Spleen (tissue), 11 donors: ENCODE measurements at regions not wholly inside any gene's neighbourhood (a gene's known extent, or its start where the extent isn't known, plus 50 kb on each side); places are given as distances from the start of the nearest gene placed in this dataset.

Source experiments
- DNase-seq: peaks from one replicate; pipeline ENCODE4 v3.0.0-alpha.2; 2020
- H3K27ac ChIP-seq, 8 donors: fragments of 200-600 bp; sonication (generic) in 7 of 8; 1 replicate in 4 of 8; 2 replicates in 4 of 8; pipeline versions ENCODE4 v1.5.0 to v1.8.0; 2016 to 2021; ENCODE audit warnings: inconsistent platforms in 4 of 8, mild to moderate bottlenecking in 4 of 8, moderate library complexity in 1 of 8
- H3K27me3 ChIP-seq, 7 donors: fragments of 200-600 bp; sonication (generic) in 6 of 7; replicated peaks in 1 of 7; 1 replicate in 4 of 7; 2 replicates in 3 of 7; pipeline versions ENCODE4 v1.5.0 to v1.8.0; 2016 to 2021; ENCODE audit warnings: inconsistent platforms in 3 of 7, mild to moderate bottlenecking in 1 of 7
- H3K36me3 ChIP-seq, 6 donors: fragments of 200-600 bp; sonication (generic) in 5 of 6; 1 replicate in 4 of 6; 2 replicates in 2 of 6; pipeline versions ENCODE4 v1.5.0 to v1.8.0; 2016 to 2021; ENCODE audit warnings: inconsistent platforms in 2 of 6
- H3K4me1 ChIP-seq, 6 donors: fragments of 200-600 bp; sonication (generic) in 5 of 6; 1 replicate in 3 of 6; 2 replicates in 3 of 6; pipeline versions ENCODE4 v1.5.0 to v1.8.0; 2016 to 2021; ENCODE audit warnings: inconsistent platforms in 3 of 6
- H3K4me3 ChIP-seq, 8 donors: fragments of 200-600 bp; sonication (generic) in 7 of 8; 1 replicate in 4 of 8; 2 replicates in 4 of 8; pipeline versions ENCODE4 v1.5.0 to v1.8.0; 2016 to 2021; ENCODE audit warnings: inconsistent platforms in 4 of 8, mild to moderate bottlenecking in 4 of 8, moderate library complexity in 2 of 8
- H3K9me3 ChIP-seq, 8 donors: fragments of 200-600 bp; sonication (generic) in 7 of 8; 1 replicate in 4 of 8; 2 replicates in 4 of 8; pipeline versions ENCODE4 v1.5.0 to v1.8.0; 2016 to 2021; ENCODE audit warnings: inconsistent platforms in 4 of 8
- POLR2A ChIP-seq, 3 donors: fragments of 450-650 bp; IDR thresholded peaks; one replicate each; pipeline ENCODE4 v1.5.1; 2017; ENCODE audit warnings: antibody characterized with exemption in 3 of 3, mild to moderate bottlenecking in 1 of 3
- POLR2AphosphoS5 ChIP-seq, 3 donors: sonication (generic); formaldehyde crosslinking; IDR thresholded peaks; one replicate each; pipeline ENCODE4 v1.5.1; 2017; ENCODE audit warnings: antibody characterized with exemption in 3 of 3
- WGBS, 5 donors: extraction: QIAGEN DNeasy Blood & Tissue Kit in 3 of 5; methylation state at CpG; one replicate each; pipeline versions ENCODE4 v1.1.5 to v1.1.7; 2013 to 2018; 5-methylcytosine and 5-hydroxymethylcytosine counted together
- intact Hi-C: fragments of 100-400 bp; cut with DNase I; formaldehyde crosslinking; loops from one replicate; pipeline ENCODE4 v1.15.0; 2023; ENCODE audit warnings: low total_unique reads
- TF ChIP-seq, protein P1 (sequence below), 11 experiments: fragments of 200-600 bp in 7 of 11; fragments of 450-650 bp in 4 of 11; sonication (generic) in 4 of 11; IDR thresholded peaks in 8 of 11; conservative IDR thresholded peaks in 3 of 11; 1 replicate in 7 of 11; 2 replicates in 4 of 11; pipeline versions ENCODE4 v1.4.0 to v1.8.0; 2016 to 2021; ENCODE audit warnings: antibody characterized with exemption in 11 of 11, inconsistent platforms in 4 of 11, mild to moderate bottlenecking in 1 of 11
- donor health status: healthy with polysubstance abuse.
- donor health status: DM: no; HTN: no; CAD: no; lungs with moderate emphysema.
- donor health status: DM: no; HTN: no; CAD: no.
- donor health status: Bipolar disorder and iron deficiency.
- donor health status: healthy.
- donor health status: DM: no; HTN: no; CAD: no.
- donor health status: DM: yes; HTN: yes; CAD: no.

DNA sequence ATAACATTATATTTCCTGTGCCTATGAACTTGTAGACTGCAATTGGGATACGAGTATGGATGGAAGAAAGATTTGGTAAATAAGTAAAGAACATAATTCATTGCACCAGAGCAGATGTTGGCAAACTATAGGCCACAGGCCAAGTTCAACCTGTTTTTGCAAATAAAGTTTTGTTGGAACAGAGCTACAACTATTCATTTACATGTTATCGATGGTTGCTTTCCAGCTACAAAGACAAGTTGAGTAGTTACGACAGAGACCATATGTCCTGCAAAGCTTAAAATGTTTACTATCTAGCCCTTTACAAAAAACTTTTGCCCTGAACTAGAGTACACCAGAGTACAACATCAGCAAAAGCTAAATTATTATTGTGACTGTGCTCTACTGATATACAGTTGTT lies 169.1 kb upstream of the DMAC1 start:
- Histone ChIP-seq H3K27ac (no peak overlapping the region), H3K36me3 (no peaks in the 10 kb centered on the region), H3K4me1 (peaks cover 0 to 15% (median under 1%) of the 10 kb centered on the region in 6 donors), H3K9me3 (no peaks in the 10 kb centered on the region), H3K27me3 (no peaks in the 10 kb centered on the region), H3K4me3 (no peak overlapping the region)
- WGBS, 5 donors = 83 to 93% (median 90%) methylated on average over 3 of the region's 3 CpGs
- intact Hi-C loops = no loop called here
- DNase-seq = no peak
- TF ChIP-seq POLR2A (IDR thresholded peaks at IDR 0.05) (no peak), POLR2AphosphoS5 (IDR thresholded peaks at IDR 0.05) (no peak)
- TF ChIP-seq, protein P1, sequence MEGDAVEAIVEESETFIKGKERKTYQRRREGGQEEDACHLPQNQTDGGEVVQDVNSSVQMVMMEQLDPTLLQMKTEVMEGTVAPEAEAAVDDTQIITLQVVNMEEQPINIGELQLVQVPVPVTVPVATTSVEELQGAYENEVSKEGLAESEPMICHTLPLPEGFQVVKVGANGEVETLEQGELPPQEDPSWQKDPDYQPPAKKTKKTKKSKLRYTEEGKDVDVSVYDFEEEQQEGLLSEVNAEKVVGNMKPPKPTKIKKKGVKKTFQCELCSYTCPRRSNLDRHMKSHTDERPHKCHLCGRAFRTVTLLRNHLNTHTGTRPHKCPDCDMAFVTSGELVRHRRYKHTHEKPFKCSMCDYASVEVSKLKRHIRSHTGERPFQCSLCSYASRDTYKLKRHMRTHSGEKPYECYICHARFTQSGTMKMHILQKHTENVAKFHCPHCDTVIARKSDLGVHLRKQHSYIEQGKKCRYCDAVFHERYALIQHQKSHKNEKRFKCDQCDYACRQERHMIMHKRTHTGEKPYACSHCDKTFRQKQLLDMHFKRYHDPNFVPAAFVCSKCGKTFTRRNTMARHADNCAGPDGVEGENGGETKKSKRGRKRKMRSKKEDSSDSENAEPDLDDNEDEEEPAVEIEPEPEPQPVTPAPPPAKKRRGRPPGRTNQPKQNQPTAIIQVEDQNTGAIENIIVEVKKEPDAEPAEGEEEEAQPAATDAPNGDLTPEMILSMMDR (IDR thresholded peaks at IDR 0.05 in 8 of 11, conservative IDR thresholded peaks at IDR 0.05 in 3 of 11) = no peak

DNA sequence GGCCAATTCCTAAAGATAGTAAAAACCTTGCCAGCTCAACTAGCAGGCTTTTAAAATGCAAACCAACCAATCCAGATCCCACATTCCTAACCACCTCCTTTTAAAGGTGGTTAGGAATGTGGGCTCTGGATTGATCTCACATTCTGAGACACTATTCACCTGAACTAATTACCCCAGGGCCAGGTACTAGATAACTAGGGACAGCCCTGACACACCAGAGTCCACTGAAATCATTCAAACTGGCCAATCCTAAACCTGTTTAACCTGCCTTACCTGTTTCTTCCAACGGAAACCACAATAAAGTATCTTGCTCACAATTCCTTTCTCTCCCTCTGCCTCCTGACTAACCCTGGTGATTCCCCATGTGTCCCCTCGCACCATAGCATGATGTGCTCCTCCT lies 168.3 kb upstream of the DMAC1 start:
- TF ChIP-seq POLR2AphosphoS5 (IDR thresholded peaks at IDR 0.05) (no peak), POLR2A (IDR thresholded peaks at IDR 0.05) (no peak)
- TF ChIP-seq, protein P1 (IDR thresholded peaks at IDR 0.05 in 8 of 11, conservative IDR thresholded peaks at IDR 0.05 in 3 of 11) = no peak
- H3K36me3 ChIP-seq = no peaks in the 10 kb centered on the region
- H3K27ac ChIP-seq = peak overlapping the region in 4 of 8 donors; percentile 29 to 74 (median 69)
- peaks cover 0 to 7% (median 0%) of the 10 kb centered on the region in 6 donors for H3K4me1 ChIP-seq
- intact Hi-C loops = no loop called here
- H3K9me3 ChIP-seq = no peaks in the 10 kb centered on the region
- WGBS, 5 donors = 84 to 96% (median 94%) methylated on average over 2 of the region's 2 CpGs
- H3K4me3 ChIP-seq = no peak overlapping the region
- DNase-seq = no peak
- no peaks in the 10 kb centered on the region for H3K27me3 ChIP-seq

DNA sequence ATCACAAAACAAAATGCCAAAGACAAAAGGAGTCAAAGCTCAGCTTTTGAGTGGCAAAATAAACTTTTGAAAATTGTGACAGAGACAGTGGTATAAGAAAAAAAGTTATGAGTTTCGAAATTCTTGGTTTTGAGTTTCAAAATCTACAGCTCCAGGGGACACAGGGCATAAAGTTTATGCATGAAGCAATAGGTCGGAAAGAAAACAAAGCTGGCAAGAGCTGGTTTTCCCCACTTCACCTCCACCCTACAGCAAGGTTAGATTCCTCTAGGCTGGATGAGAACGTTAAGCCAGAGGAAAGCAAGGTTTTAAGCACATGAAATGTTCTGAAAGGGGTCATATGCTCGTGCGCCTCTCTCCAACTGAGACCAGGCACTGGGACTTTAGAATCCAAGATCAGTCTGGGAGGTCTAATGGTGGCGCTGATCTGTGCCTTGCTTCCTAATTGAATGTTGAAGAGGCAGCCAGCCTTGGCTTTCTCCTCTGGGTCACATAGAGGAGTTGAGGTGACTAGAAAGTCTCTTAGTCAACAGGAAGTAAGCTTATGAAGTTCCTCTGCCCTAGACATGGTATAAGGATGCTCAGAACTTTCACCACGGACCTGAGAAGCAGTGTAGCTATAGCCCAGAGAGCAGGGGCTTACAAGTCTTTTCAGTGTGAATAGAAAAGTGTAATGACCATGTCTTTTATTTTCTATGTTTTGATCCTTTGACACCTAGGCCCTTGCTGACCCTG lies 167.7 kb upstream of the DMAC1 start:
- H3K36me3 ChIP-seq = no peaks in the 10 kb centered on the region
- H3K9me3 ChIP-seq = no peaks in the 10 kb centered on the region
- no peaks in the 10 kb centered on the region for H3K27me3 ChIP-seq
- no peak for TF ChIP-seq POLR2A (IDR thresholded peaks at IDR 0.05)
- TF ChIP-seq, protein P1 (IDR thresholded peaks at IDR 0.05 in 8 of 11, conservative IDR thresholded peaks at IDR 0.05 in 3 of 11) = no peak
- no peak for TF ChIP-seq POLR2AphosphoS5 (IDR thresholded peaks at IDR 0.05)
- WGBS, 5 donors = 45 to 79% (median 61%) methylated on average over 7 of the region's 7 CpGs
- peak overlapping the region in 5 of 8 donors; percentile 27 to 74 (median 69) for H3K27ac ChIP-seq
- no peak overlapping the region for H3K4me3 ChIP-seq
- intact Hi-C loops = no loop called here
- peaks cover 0 to 7% (median 0%) of the 10 kb centered on the region in 6 donors for H3K4me1 ChIP-seq
- no peak for DNase-seq

DNA sequence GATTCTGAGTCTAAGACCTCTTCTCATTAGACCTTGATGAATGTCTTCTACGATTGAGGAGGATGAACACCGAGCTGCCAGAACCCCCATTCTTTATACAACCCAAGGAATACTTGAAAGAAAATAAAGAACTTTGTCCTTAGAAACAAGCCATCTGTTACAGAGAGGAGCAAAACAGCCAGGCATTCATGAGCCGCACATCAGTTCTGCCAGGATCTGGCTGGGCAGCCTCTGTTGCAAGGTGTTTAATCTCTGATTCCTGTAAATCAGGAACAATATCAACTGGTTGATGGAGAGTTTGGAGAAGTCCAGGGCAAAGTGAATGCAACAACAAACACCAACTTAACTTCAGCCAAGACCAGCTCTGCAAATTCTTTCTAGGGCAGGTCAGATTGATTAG lies 165.5 kb upstream of the DMAC1 start:
- DNase-seq = no peak
- WGBS, 5 donors = 83 to 90% (median 84%) methylated on average over 3 of the region's 3 CpGs
- Histone ChIP-seq H3K27me3 (no peaks in the 10 kb centered on the region), H3K4me1 (peaks cover 0 to 7% (median 0%) of the 10 kb centered on the region in 6 donors), H3K36me3 (no peaks in the 10 kb centered on the region), H3K27ac (no peak overlapping the region), H3K4me3 (no peak overlapping the region), H3K9me3 (no peaks in the 10 kb centered on the region)
- intact Hi-C loops = no loop called here
- TF ChIP-seq POLR2AphosphoS5 (IDR thresholded peaks at IDR 0.05) = no peak
- TF ChIP-seq, protein P1 (IDR thresholded peaks at IDR 0.05 in 8 of 11, conservative IDR thresholded peaks at IDR 0.05 in 3 of 11) = no peak
- no peak for TF ChIP-seq POLR2A (IDR thresholded peaks at IDR 0.05)
